PC-3 (cell line): ENCODE measurements at regions not wholly inside any gene's neighbourhood (a gene's known extent, or its start where the extent isn't known, plus 50 kb on each side); places are given as distances from the start of the nearest gene placed in this dataset.

Source experiments
- EZH2 ChIP-seq: fragments of 300-600 bp; sonication (generic); IDR thresholded peaks from one replicate; pipeline ENCODE4 v1.6.1; 2017; ENCODE audit warnings: antibody characterized with exemption, mild to moderate bottlenecking, low read length; ENCODE audit not compliant: unreplicated experiment
- EZH2phosphoT487 ChIP-seq: fragments of 300-600 bp; sonication (generic); IDR thresholded peaks from 2 replicates; pipeline ENCODE4 v1.6.1; 2018; ENCODE audit warnings: mild to moderate bottlenecking, antibody characterized with exemption, low read length, borderline replicate concordance
- TF ChIP-seq, protein P1 (sequence below): fragments of 300-600 bp; sonication (generic); conservative IDR thresholded peaks from 2 replicates; pipeline ENCODE4 v1.5.1; 2017; ENCODE audit warnings: antibody characterized with exemption, low read depth, mild to moderate bottlenecking, low read length

DNA sequence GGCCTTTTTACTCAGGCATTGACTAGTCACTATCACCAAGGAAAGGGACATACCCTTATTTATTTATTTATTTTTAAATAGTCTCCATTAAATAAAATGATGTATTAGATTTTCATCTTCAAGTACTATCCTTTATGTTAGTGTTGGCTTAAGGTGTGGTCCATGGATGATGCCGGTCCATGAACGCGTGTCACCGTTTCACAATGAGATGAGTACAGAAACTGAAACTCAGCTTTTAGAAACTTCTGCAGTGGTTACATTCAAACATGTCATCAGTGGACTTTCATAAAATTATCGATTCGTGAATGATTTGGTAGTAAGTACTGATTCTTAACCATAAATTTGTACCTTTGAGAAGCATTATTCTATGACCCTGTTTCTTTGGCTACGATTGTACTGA lies 166.6 kb downstream of the SATB1 start:
- no peak for TF ChIP-seq EZH2
- TF ChIP-seq, protein P1, sequence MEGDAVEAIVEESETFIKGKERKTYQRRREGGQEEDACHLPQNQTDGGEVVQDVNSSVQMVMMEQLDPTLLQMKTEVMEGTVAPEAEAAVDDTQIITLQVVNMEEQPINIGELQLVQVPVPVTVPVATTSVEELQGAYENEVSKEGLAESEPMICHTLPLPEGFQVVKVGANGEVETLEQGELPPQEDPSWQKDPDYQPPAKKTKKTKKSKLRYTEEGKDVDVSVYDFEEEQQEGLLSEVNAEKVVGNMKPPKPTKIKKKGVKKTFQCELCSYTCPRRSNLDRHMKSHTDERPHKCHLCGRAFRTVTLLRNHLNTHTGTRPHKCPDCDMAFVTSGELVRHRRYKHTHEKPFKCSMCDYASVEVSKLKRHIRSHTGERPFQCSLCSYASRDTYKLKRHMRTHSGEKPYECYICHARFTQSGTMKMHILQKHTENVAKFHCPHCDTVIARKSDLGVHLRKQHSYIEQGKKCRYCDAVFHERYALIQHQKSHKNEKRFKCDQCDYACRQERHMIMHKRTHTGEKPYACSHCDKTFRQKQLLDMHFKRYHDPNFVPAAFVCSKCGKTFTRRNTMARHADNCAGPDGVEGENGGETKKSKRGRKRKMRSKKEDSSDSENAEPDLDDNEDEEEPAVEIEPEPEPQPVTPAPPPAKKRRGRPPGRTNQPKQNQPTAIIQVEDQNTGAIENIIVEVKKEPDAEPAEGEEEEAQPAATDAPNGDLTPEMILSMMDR = no peak
- TF ChIP-seq EZH2phosphoT487 = no peak
